SH-SY5Y (cell line): ENCODE measurements at regions not wholly inside any gene's neighbourhood (a gene's known extent, or its start where the extent isn't known, plus 50 kb on each side); places are given as distances from the start of the nearest gene placed in this dataset.

ENCODE experiments used
- GATA2 ChIP-seq: IDR thresholded peaks from 2 replicates; pipeline ENCODE4 v1.6.1; 2011; ENCODE audit warnings: mild to moderate bottlenecking, low read depth, low read length
- GATA3 ChIP-seq: IDR thresholded peaks from 2 replicates; pipeline ENCODE4 v1.6.1; 2011; ENCODE audit warnings: low read depth, mild to moderate bottlenecking, low read length, moderate library complexity

GRCh38 chr11:92308366-92308765 is 83.7 kb downstream of the FAT3 start:
- no peak for TF ChIP-seq GATA2
- no peak for TF ChIP-seq GATA3

GRCh38 chr11:92311616-92312449 is 87.2 kb downstream of the FAT3 start:
- TF ChIP-seq GATA3 (no peak), GATA2 (no peak)

- TF ChIP-seq GATA3 (no peak), GATA2 (no peak)
Observed at GRCh38 chr11:92313784-92314183, 89.2 kb downstream of the FAT3 start.

- TF ChIP-seq GATA2 = no peak
- TF ChIP-seq GATA3 = no peak
Observed at GRCh38 chr11:92314499-92314898, 89.9 kb downstream of the FAT3 start.

GRCh38 chr11:92316106-92316809 is 91.6 kb downstream of the FAT3 start:
- TF ChIP-seq GATA3 = no peak
- TF ChIP-seq GATA2 = no peak

- TF ChIP-seq GATA3 (no peak), GATA2 (no peak)
Observed at GRCh38 chr11:92317222-92317621, 92.6 kb downstream of the FAT3 start.

- TF ChIP-seq GATA3 (no peak), GATA2 (no peak)
Observed at GRCh38 chr11:92317721-92318120, 93.1 kb downstream of the FAT3 start.

GRCh38 chr11:92322225-92322624 is 97.6 kb downstream of the FAT3 start:
- TF ChIP-seq GATA3 (no peak), GATA2 (no peak)

- TF ChIP-seq GATA2 (no peak), GATA3 (no peak)
Observed at GRCh38 chr11:92324890-92325289, 100.3 kb downstream of the FAT3 start.

- TF ChIP-seq GATA2 (no peak), GATA3 (no peak)
Observed at GRCh38 chr11:92325416-92325815, 100.8 kb downstream of the FAT3 start.

GRCh38 chr11:92329137-92329536 is 104.5 kb downstream of the FAT3 start:
- TF ChIP-seq GATA3 (no peak), GATA2 (no peak)

GRCh38 chr11:92329646-92330045 is 105.0 kb downstream of the FAT3 start:
- no peak for TF ChIP-seq GATA3
- no peak for TF ChIP-seq GATA2

GRCh38 chr11:92330114-92330513 is 105.5 kb downstream of the FAT3 start:
- no peak for TF ChIP-seq GATA3
- TF ChIP-seq GATA2 = no peak

- TF ChIP-seq GATA3 = no peak
- TF ChIP-seq GATA2 = no peak
Observed at GRCh38 chr11:92332986-92333385, 108.4 kb downstream of the FAT3 start.

- TF ChIP-seq GATA2 = no peak
- TF ChIP-seq GATA3 = no peak
Observed at GRCh38 chr11:92340839-92341238, 116.2 kb downstream of the FAT3 start.
